ENCODE measurements at regions not wholly inside any gene's neighbourhood (a gene's known extent, or its start where the extent isn't known, plus 50 kb on each side); places are given as distances from the start of the nearest gene placed in this dataset.
"Not testable (repeated sequence)": the region's sequence is repeated elsewhere in the genome, so short reads cannot be mapped to it uniquely, and the experiment has no call there.

GRCh38 chr5:39946356-39947045 lies 521.7 kb upstream of the DAB2 start:
- no peak for DNase-seq

DNA sequence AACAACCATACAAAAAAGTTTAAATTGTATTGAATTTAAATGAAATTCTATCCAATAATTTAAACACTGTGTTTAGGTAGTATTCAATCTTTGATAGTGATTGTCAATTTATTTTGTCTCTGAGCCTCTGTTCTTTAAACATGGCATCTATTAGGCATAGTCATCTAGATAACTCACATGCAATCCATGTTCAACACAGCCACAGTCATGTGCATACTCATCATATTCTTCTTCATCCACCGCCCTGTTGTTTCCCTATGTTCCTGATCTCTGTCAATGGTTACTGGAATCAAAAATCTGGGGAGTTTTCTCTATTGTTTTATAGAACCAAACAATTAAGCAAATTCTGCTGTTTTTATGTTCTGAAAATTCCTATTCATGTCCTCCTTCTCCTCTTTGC lies 521.1 kb upstream of the DAB2 start:
- DNase-seq = no peak

DNA sequence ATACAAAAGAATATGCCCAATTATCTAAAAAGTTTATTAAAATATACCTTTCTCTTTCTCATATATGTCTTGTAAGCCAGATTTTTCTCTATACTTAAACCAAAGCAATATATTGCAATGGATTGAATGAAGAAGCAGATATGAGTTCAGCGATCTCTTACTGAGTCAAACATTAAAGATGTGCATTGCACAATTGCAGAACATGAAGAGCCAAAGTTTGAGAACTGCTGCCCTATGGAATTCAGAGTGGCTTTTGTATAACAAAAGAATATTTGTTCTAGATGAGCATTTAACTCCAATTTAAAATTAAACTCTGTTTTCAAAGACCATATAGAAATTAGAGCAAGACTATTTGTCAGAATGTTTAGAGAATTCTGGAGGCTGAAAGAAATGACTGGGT lies 519.0 kb upstream of the DAB2 start:
- no peak for DNase-seq

DNA sequence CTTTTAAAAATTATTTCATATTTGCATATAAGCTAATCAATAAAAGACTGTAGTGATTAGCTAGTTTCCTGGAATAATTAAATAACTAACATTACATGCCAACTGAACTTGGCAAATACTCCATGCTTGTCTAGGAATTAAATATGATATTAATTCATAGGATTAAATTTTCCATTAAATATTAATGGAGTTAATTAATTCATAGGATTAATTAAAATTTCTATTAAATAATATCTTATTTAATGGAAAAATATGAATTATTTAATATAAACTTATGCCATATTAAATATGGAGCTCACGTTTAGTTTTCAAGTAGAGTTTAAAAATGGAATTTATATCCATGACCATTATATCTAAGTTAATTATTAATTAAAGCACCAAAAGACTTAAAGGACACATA lies 517.8 kb upstream of the DAB2 start:
- no peak for DNase-seq

- no peak for DNase-seq
Observed at GRCh38 chr5:39941416-39941815, 516.6 kb upstream of the DAB2 start.

DNA sequence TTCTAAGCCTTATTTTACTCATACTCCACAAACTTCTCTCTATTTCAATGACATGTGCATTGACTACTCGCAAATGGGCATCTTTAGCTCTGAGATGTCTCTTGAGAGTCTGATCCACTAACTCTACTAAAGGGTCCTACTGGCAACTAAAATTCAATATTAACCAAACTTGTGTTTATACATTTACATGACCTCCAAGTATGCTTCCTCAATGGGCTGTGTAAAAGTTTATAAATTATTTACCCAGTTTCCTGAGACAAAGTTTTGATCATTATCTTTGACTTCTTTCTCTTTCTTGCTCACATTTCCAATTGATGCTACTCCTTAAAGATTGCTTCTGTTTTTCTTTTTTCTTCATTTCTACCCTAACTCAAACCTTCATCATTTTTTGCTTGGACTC lies 510.1 kb upstream of the DAB2 start:
- DNase-seq = no peak

DNA sequence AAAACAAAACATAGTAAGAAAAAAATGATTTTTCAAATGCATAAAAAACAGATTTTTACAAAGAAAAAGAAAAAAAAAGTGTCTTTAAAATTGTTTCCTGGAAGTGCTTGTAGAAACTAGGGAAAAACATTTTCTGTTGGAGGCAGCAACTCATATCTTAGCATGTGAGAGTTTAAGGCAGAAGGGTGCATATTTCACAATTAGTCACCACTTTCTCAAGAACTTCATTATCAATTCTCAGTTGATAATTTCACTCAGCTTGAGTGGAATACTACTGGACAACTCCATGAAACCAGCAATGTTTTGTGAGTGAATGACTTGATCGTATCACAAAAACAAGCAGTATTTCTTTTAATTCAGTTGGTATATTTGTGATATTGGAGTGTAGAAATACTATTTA lies 508.3 kb upstream of the DAB2 start:
- DNase-seq = no peak

GRCh38 chr5:39928709-39929108 lies 503.9 kb upstream of the DAB2 start:
- no peak for DNase-seq

- no peak for DNase-seq
Observed at GRCh38 chr5:39919876-39920275, 495.1 kb upstream of the DAB2 start.

DNA sequence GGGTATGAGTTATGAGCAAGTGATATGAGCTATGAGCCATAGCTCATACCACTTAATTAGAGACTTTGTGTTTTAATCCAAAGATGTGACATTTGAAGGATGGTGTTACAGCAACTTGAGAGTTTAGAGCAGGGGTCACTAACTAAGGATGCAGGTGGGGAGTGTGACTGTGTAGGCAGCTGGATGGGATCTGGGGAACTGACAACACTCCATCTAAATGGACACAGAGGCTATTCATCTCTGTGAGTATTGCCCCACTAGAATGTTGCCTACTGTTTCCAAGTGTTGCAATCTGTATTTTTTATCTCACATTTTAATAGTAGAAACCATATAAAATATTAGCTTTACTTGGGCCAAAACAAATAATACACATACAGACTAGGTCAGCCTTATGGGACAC lies 488.1 kb upstream of the DAB2 start:
- no peak for DNase-seq

- DNase-seq = not testable (repeated sequence)
Observed at GRCh38 chr5:39907267-39907951, 482.6 kb upstream of the DAB2 start.

DNA sequence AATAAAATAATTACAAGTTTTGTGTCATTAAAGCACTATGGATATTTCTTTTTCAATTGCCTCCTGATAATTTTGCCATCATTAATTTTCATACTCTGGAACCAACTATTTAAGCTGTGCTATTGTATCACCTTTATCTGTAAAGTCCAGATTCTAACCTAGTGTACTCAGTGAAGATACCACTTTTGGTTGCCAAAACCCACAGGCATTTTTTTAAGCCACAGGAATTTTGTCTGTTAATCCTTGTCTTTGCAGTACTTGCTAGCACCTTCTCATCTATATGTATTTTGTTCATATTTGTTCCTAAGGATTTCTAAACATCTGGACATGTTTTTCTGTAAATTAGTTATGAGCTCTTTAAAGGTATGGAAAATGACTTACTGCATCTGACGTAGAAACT lies 481.4 kb upstream of the DAB2 start:
- no peak for DNase-seq

DNA sequence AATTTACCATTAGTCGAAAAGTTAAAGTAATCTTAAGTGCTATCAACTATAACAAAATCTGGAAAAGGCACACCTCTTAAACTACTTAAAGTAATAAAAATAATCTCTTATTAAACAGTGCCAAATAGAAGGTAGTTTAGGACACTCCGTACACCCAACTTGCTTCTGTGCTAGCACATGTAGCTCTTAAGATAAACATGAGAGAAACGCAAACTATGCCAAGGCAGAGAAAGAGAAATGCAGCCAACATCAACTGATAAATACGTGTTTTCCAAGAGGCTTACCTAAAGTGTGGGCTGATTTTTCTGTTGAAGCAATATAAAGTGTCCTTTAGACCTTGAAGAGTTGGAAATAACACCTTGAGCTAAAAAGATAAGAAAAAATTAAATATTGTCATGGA lies 480.6 kb upstream of the DAB2 start:
- DNase-seq = no peak

GRCh38 chr5:39902626-39903025 lies 477.8 kb upstream of the DAB2 start:
- no peak for DNase-seq

- no peak for DNase-seq
Observed at GRCh38 chr5:39898731-39899130, 474.0 kb upstream of the DAB2 start.

DNA sequence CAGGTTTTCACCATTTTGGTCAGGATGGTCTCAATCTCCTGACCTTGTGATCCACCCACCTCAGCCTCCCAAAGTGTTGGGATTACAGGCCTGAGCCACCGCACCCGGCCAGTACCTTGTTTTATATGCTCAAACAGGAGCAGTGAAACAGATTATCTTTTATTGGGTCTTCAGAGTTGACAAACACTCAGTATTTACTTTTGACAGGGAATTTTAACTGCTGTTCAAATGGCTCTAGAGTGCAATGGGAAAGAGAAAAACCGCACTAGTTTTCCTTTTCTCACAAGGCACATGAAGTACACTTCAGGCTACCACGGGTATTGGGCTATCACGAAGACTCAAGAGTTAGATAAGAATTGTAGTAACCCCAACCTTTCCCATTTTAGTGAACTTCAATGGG lies 471.9 kb upstream of the DAB2 start:
- no peak for DNase-seq

DNA sequence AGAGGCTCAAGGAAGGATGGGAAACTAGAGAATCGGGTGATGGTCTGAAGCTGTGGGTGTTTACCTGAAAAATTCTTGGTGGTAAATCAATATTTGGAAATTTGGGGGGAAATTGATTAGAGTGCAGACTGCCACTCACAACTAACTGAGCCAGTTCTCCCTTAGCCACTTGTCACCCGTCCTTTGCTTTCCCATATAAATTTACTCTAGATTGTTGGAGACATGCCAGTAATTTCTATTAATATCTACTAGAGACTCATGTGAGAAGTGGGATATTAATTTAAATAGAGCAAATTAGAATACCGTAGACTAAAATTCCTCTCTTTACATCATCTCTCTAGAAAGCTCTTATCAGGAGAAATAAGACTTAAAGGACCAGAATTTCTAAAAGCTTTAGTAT lies 471.3 kb upstream of the DAB2 start:
- no peak for DNase-seq

- DNase-seq = no peak
Observed at GRCh38 chr5:39892708-39893107, 467.9 kb upstream of the DAB2 start.

- DNase-seq = no peak
Observed at GRCh38 chr5:39891376-39891775, 466.6 kb upstream of the DAB2 start.

DNA sequence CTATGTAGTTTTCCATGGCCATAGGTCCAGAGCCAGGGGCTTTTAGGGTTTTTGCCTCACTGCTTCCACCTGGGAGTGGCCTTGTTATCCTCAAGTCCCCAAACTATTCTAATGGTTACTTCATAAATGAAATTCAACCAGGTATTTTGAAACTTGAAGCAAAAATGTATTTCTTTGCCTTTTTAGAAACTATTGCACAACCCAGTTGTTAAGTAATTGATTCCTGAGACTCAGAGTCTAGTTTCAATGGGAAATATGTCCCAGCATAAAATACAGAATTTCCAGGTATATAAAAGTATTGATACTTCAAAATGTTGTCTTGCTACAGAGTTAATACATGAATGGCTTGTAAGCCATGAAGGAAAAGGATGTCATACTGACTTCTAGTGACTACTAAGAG lies 456.2 kb upstream of the DAB2 start:
- DNase-seq = no peak

DNA sequence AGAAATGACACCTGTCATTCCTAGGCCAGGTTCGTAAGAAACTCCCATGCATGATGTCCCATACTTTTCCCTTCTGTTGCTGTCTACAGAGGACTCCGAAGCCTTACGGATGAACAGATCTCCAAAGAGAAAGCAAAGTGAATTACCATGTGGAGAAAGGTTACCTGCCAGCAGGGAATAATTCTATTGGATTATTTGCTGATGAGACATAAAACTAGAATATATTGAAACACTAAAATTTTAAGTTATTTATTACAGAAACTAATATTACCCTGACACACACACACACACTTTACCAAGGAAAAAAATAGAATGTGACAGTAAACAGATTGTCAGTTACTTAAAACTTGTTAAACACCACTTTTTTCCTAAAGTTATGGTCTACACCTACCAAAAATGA lies 452.7 kb upstream of the DAB2 start:
- DNase-seq = no peak

- no peak for DNase-seq
Observed at GRCh38 chr5:39876146-39876545, 451.4 kb upstream of the DAB2 start.

- no peak for DNase-seq
Observed at GRCh38 chr5:39870137-39870536, 445.4 kb upstream of the DAB2 start.

DNA sequence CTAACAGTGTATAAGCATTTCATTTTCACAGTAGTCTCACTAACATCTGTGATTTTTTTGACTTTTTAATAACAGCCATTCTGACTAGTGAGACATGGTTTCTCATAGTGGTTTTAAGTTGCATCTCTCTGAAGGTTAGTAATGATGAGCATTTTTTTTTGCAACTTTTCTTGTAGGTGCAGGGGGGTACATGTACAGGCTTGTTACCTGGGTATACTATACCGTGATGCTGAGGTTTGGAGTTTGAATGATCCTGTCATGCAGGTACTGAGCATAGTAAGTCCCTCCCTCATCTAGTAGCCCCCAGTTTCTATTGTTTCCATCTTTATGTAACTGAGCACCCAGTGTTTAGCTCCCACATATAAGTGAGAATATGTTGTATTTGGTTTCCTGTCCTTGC lies 444.6 kb upstream of the DAB2 start:
- DNase-seq = no peak

- DNase-seq = no peak
Observed at GRCh38 chr5:39867923-39868322, 443.1 kb upstream of the DAB2 start.
